Liver (tissue), 3 donors: ENCODE measurements at regions not wholly inside any gene's neighbourhood (a gene's known extent, or its start where the extent isn't known, plus 50 kb on each side); places are given as distances from the start of the nearest gene placed in this dataset.

ENCODE experiments used
- CTCF ChIP-seq: fragments of 150-350 bp; IDR thresholded peaks from 2 replicates; pipeline ENCODE4 v1.5.1; 2017; ENCODE audit warnings: improper control_type of control experiment, low read depth, low read length; ENCODE audit not compliant: missing input control
- REST ChIP-seq: IDR thresholded peaks from 2 replicates; pipeline ENCODE4 v1.6.1; 2016; ENCODE audit warnings: antibody characterized with exemption, mild to moderate bottlenecking
- TAF1 ChIP-seq: conservative IDR thresholded peaks from 2 replicates; pipeline ENCODE4 v1.6.1; 2016; ENCODE audit warnings: antibody characterized with exemption, mild to moderate bottlenecking
- donor health status: healthy.
- donor health status: healthy.

GRCh38 chr3:189027626-189028155, 144.1 kb upstream of the TPRG1 start:
- TF ChIP-seq CTCF (no peak), TAF1 (no peak), REST (no peak)
